ENCODE measurements at regions not wholly inside any gene's neighbourhood (a gene's known extent, or its start where the extent isn't known, plus 50 kb on each side); places are given as distances from the start of the nearest gene placed in this dataset.
"Not testable (repeated sequence)": the region's sequence is repeated elsewhere in the genome, so short reads cannot be mapped to it uniquely, and the experiment has no call there.

GRCh38 chr5:120817044-120817985 is 353.2 kb downstream of the PRR16 start:
- no peak for DNase-seq

- DNase-seq, result no peak
These were observed 354.0 kb downstream of the PRR16 start for GRCh38 chr5:120818128-120818527.

GRCh38 chr5:120823328-120823727 is 359.2 kb downstream of the PRR16 start:
- no peak for DNase-seq

- DNase-seq, result not testable (repeated sequence)
These were observed 367.5 kb downstream of the PRR16 start for GRCh38 chr5:120831646-120832045.

- DNase-seq, result no peak
These were observed 377.7 kb downstream of the PRR16 start for GRCh38 chr5:120841830-120842229.

GRCh38 chr5:120843390-120843980 is 379.4 kb downstream of the PRR16 start:
- no peak for DNase-seq

GRCh38 chr5:120848883-120849282 is 384.8 kb downstream of the PRR16 start:
- no peak for DNase-seq

- DNase-seq, result no peak
These were observed 388.2 kb downstream of the PRR16 start for GRCh38 chr5:120852222-120852860.

GRCh38 chr5:120866997-120867396 is 402.9 kb downstream of the PRR16 start:
- no peak for DNase-seq

- no peak for DNase-seq
These were observed 405.7 kb downstream of the PRR16 start for GRCh38 chr5:120869831-120870230.

- DNase-seq, result no peak
These were observed 408.2 kb downstream of the PRR16 start for GRCh38 chr5:120872297-120872696.

GRCh38 chr5:120873083-120873482 is 409.0 kb downstream of the PRR16 start:
- DNase-seq, result no peak

GRCh38 chr5:120874081-120874862 is 410.2 kb downstream of the PRR16 start:
- DNase-seq, result no peak

GRCh38 chr5:120882038-120882775 is 418.1 kb downstream of the PRR16 start:
- DNase-seq, result no peak

- no peak for DNase-seq
These were observed 422.3 kb downstream of the PRR16 start for GRCh38 chr5:120886351-120886860.

- no peak for DNase-seq
These were observed 431.6 kb downstream of the PRR16 start for GRCh38 chr5:120895660-120896059.

GRCh38 chr5:120901199-120901598 is 437.1 kb downstream of the PRR16 start:
- no peak for DNase-seq

- no peak for DNase-seq
These were observed 443.9 kb downstream of the PRR16 start for GRCh38 chr5:120907953-120908352.

- DNase-seq, result no peak
These were observed 446.5 kb downstream of the PRR16 start for GRCh38 chr5:120910629-120911028.

- no peak for DNase-seq
These were observed 449.3 kb downstream of the PRR16 start for GRCh38 chr5:120913396-120913795.

GRCh38 chr5:120917214-120917758 is 453.2 kb downstream of the PRR16 start:
- DNase-seq, result no peak

Data from inflammatory macrophage (primary cell).